Brain microvascular endothelial cell (primary cell): ENCODE measurements at regions not wholly inside any gene's neighbourhood (a gene's known extent, or its start where the extent isn't known, plus 50 kb on each side); places are given as distances from the start of the nearest gene placed in this dataset.
"Not testable (repeated sequence)": the region's sequence is repeated elsewhere in the genome, so short reads cannot be mapped to it uniquely, and the experiment has no call there.

ENCODE experiments used
- DNase-seq: peaks from one replicate; pipeline ENCODE4 v3.0.0-alpha.2; 2020
- H3K27ac ChIP-seq: fragments of 250-450 bp; sonication (Bioruptor Pico); 2 replicates; pipeline ENCODE4 v1.5.1; 2020; ENCODE audit warnings: mild to moderate bottlenecking, moderate library complexity
- H3K27me3 ChIP-seq: fragments of 250-450 bp; sonication (Bioruptor Pico); replicated peaks from 2 replicates; pipeline ENCODE4 v1.5.1; 2020; ENCODE audit warnings: mild to moderate bottlenecking
- H3K36me3 ChIP-seq: fragments of 250-450 bp; sonication (Bioruptor Pico); replicated peaks from 2 replicates; pipeline ENCODE4 v1.5.1; 2020; ENCODE audit warnings: mild to moderate bottlenecking
- H3K4me3 ChIP-seq: 2 replicates; pipeline ENCODE4 v1.5.1; 2011; ENCODE audit warnings: low read depth, mild to moderate bottlenecking, control low read depth, low read length, moderate library complexity
- in situ Hi-C: cut with HindIII; loops from 2 replicates; pipeline ENCODE4 v1.10.0; 2017; ENCODE audit warnings: low sequenced_read_pairs, low pct_ligation_motif_present
- TF ChIP-seq, protein P1 (sequence below): IDR thresholded peaks from 2 replicates; pipeline ENCODE4 v1.5.1; 2011; ENCODE audit warnings: low read depth, mild to moderate bottlenecking, moderate library complexity, low read length, control low read depth, inconsistent platforms; ENCODE audit errors: missing control alignments

DNA sequence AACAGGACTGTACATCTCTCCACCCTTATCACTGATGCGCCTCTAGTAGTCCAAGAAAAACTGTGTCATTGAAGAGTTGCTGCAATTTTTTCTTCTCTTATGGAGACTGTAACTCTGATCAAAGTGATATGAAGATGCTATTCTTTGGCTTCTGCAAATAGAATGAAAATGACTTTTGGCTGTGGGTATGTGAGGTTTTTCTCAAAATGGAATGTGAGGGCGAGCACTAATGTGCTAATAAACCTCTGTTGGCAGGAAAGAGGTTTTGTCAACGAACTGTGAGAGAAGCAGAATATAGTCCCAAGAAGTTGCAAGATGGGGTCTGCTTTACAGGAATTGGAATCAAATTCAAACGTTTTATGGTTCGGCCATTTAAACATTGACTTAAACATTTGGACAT lies 252.0 kb upstream of the GAS1 start:
- no peak overlapping the region for H3K4me3 ChIP-seq
- no peak overlapping the region for H3K27ac ChIP-seq
- H3K36me3 ChIP-seq = no peaks in the 10 kb centered on the region
- TF ChIP-seq, protein P1, sequence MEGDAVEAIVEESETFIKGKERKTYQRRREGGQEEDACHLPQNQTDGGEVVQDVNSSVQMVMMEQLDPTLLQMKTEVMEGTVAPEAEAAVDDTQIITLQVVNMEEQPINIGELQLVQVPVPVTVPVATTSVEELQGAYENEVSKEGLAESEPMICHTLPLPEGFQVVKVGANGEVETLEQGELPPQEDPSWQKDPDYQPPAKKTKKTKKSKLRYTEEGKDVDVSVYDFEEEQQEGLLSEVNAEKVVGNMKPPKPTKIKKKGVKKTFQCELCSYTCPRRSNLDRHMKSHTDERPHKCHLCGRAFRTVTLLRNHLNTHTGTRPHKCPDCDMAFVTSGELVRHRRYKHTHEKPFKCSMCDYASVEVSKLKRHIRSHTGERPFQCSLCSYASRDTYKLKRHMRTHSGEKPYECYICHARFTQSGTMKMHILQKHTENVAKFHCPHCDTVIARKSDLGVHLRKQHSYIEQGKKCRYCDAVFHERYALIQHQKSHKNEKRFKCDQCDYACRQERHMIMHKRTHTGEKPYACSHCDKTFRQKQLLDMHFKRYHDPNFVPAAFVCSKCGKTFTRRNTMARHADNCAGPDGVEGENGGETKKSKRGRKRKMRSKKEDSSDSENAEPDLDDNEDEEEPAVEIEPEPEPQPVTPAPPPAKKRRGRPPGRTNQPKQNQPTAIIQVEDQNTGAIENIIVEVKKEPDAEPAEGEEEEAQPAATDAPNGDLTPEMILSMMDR = no peak
- DNase-seq = no peak
- in situ Hi-C loops = no loop called here
- H3K27me3 ChIP-seq = no peaks in the 10 kb centered on the region

DNA sequence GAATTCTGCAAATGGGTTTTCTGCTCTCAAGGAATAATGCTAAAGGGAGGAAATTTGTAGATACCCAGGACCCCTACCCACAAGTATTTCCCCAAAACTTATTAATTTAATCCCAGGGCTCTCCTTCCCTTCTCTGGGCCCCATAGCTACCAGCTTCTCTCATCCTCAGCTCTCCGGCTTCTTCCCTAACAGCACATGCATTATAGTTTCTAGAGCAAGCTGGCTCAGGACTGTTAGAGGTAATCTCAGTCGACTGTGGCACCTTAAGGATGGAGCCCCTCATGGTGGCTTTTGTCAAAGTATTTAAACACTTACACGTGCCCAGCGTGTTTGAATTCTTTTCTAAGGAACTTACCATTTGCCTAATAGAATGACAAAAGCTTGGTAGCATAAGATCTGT lies 252.5 kb upstream of the GAS1 start:
- Histone ChIP-seq H3K27me3 (no peaks in the 10 kb centered on the region), H3K27ac (no peak overlapping the region), H3K36me3 (no peaks in the 10 kb centered on the region), H3K4me3 (no peak overlapping the region)
- DNase-seq = no peak
- in situ Hi-C loops = no loop called here
- TF ChIP-seq, protein P1 = no peak

DNA sequence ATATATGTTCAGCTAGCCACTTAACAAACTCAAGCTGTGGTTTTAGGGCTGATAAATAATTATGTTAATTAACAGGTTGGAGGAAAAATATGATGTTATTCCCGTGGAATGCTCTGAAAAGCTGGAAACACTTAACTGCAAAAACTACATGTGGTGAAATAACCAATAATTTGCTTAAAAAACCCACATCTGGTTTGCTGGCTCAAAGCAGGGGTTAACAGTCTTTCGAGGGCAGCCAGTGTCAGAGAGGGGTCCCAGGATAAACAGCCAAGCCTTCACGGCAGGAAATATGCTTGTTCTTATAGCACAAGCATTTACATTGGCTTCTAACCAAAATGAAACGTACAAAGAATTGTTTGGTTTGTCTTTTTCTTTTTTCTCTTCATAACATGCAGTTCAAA lies 254.0 kb upstream of the GAS1 start:
- no peak overlapping the region for H3K4me3 ChIP-seq
- peak; percentile 29 for DNase-seq
- TF ChIP-seq, protein P1 = no peak
- H3K36me3 ChIP-seq = no peaks in the 10 kb centered on the region
- no peaks in the 10 kb centered on the region for H3K27me3 ChIP-seq
- H3K27ac ChIP-seq = no peak overlapping the region
- in situ Hi-C loops = no loop called here

DNA sequence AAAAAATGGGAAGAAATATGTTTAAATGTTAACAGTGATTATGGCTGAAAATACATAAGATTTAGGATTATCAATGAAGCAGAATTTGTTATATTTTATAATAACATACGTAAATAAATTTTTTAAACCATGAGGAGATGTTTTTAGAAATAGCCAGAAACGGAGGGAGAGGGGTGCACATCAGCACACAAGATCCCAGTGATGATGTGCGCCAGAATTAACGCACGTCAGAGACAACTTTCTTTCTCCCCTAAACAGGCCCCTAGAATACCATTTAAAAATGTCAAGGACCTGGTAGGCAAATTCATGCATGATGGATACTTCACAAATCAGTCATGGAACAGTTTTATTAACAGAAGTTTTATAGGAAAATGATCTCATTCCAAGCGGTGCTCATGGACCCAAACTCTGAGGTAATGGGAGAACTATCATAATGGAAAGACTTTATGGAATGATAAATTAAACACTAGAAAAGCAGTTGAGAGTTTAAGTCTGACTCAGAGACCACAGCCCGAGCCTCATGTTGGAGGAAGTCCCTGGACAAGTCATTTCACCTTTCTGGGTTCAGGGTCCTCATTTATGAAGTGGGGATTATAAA lies 258.9 kb upstream of the GAS1 start:
- Histone ChIP-seq H3K27ac (no peak overlapping the region), H3K27me3 (no peaks in the 10 kb centered on the region), H3K36me3 (no peaks in the 10 kb centered on the region), H3K4me3 (no peak overlapping the region)
- TF ChIP-seq, protein P1 = no peak
- in situ Hi-C loops = no loop called here
- DNase-seq = peak; percentile 75

DNA sequence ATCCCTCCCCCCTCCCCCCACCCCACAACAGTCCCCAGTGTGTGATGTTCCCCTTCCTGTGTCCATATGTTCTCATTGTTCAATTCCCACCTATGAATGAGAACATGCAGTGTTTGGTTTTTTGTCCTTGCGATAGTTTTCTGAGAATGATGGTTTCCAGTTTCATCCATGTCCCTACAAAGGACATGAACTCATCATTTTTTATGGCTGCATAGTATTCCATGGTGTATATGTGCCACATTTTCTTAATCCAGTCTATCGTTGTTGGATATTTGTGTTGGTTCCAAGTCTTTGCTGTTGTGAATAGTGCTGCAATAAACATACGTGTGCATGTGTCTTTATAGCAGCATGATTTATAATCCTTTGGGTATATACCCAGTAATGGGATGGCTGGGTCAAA lies 263.4 kb upstream of the GAS1 start:
- H3K36me3 ChIP-seq, H3K27ac ChIP-seq, DNase-seq, H3K4me3 ChIP-seq, H3K27me3 ChIP-seq, in situ Hi-C loops: not testable (repeated sequence)

DNA sequence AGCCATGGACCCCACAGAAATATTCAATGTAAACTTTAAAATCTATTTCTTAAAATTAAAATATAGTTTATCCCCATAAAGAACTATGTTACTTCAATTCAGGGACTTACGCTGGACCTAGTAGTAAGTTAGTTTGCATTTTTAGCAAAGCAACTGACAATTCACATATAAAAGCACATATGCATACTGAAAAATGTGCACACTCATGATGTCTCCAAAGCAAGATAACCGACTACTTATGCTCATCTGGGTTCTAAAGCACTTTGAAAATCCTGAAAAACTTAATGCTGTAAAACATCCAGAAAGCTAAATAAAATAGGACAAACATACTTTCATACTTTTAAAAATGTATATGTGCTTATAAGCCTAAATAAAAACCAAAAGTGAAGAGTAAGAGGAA lies 264.4 kb upstream of the GAS1 start:
- TF ChIP-seq, protein P1 = no peak
- H3K36me3 ChIP-seq = no peaks in the 10 kb centered on the region
- in situ Hi-C loops = no loop called here
- H3K27me3 ChIP-seq = no peaks in the 10 kb centered on the region
- H3K27ac ChIP-seq = no peak overlapping the region
- H3K4me3 ChIP-seq = no peak overlapping the region
- no peak for DNase-seq
